Transverse colon (tissue), 4 donors: ENCODE measurements at regions not wholly inside any gene's neighbourhood (a gene's known extent, or its start where the extent isn't known, plus 50 kb on each side); places are given as distances from the start of the nearest gene placed in this dataset.

Experiments
- DNase-seq: peaks from one replicate; pipeline ENCODE4 v3.0.0-alpha.2; 2019
- H3K27ac ChIP-seq, 4 donors: fragments of 200-600 bp; sonication (generic); 2 replicates each; pipeline ENCODE4 v1.5.1; 2016 to 2018; ENCODE audit warnings: inconsistent platforms in 4 of 4
- H3K27me3 ChIP-seq: fragments of 200-600 bp; sonication (generic); 2 replicates; pipeline ENCODE4 v1.5.1; 2017; ENCODE audit warnings: inconsistent platforms
- H3K36me3 ChIP-seq, 4 donors: fragments of 200-600 bp; sonication (generic); 2 replicates each; pipeline ENCODE4 v1.5.1; 2017 to 2019; ENCODE audit warnings: inconsistent platforms in 4 of 4
- H3K4me1 ChIP-seq, 4 donors: fragments of 200-600 bp; sonication (generic); 2 replicates each; pipeline ENCODE4 v1.5.1; 2017 to 2020; ENCODE audit warnings: inconsistent platforms in 4 of 4
- H3K4me3 ChIP-seq, 4 donors: fragments of 200-600 bp; sonication (generic); 1 replicate in 1 of 4; 2 replicates in 3 of 4; pipeline versions ENCODE4 v1.5.1 to v1.6.1; 2017 to 2019; ENCODE audit warnings: inconsistent platforms in 4 of 4
- H3K9me3 ChIP-seq, 2 donors: fragments of 200-600 bp; sonication (generic); 2 replicates each; pipeline ENCODE4 v1.5.1; 2017 to 2019; ENCODE audit warnings: inconsistent platforms in 2 of 2
- EP300 ChIP-seq: sonication (generic); formaldehyde crosslinking; IDR thresholded peaks from one replicate; pipeline ENCODE4 v1.6.1; 2017; ENCODE audit warnings: antibody characterized with exemption, low read depth
- POLR2A ChIP-seq: fragments of 450-650 bp; IDR thresholded peaks from one replicate; pipeline ENCODE4 v1.6.1; 2016; ENCODE audit warnings: antibody characterized with exemption, mild to moderate bottlenecking, moderate library complexity
- POLR2AphosphoS5 ChIP-seq, 3 donors: sonication (generic); formaldehyde crosslinking; IDR thresholded peaks; one replicate each; pipeline ENCODE4 v1.6.1; 2016; ENCODE audit warnings: antibody characterized with exemption in 3 of 3
- WGBS, 2 donors: methylation state at CpG; one replicate each; pipeline ENCODE4 v1.1.5; 2018; ENCODE audit warnings: low coverage in 1 of 2; 5-methylcytosine and 5-hydroxymethylcytosine counted together
- in situ Hi-C, 4 donors: fragments of 200-750 bp; cut with MboI; loops; one replicate each; pipeline versions ENCODE4 v1.15.0 to v1.15.1; 2017; ENCODE audit warnings: low sequenced_read_pairs in 3 of 4, low pct_ligation_motif_present in 1 of 4, low pct_unique_long_range_greater_than_20kb in 1 of 4
- intact Hi-C: fragments of 100-400 bp; cut with DNase I; formaldehyde crosslinking; loops from one replicate; pipeline ENCODE4 v1.15.1; 2023; ENCODE audit warnings: low total_unique reads
- TF ChIP-seq, protein P1 (sequence below), 5 experiments: fragments of 200-600 bp in 3 of 5; fragments of 450-650 bp in 2 of 5; sonication (generic) in 3 of 5; IDR thresholded peaks; 1 replicate in 2 of 5; 2 replicates in 3 of 5; pipeline ENCODE4 v1.5.1; 2016 to 2017; ENCODE audit warnings: antibody characterized with exemption in 5 of 5, inconsistent platforms in 3 of 5, mild to moderate bottlenecking in 2 of 5, moderate library complexity in 1 of 5

DNA sequence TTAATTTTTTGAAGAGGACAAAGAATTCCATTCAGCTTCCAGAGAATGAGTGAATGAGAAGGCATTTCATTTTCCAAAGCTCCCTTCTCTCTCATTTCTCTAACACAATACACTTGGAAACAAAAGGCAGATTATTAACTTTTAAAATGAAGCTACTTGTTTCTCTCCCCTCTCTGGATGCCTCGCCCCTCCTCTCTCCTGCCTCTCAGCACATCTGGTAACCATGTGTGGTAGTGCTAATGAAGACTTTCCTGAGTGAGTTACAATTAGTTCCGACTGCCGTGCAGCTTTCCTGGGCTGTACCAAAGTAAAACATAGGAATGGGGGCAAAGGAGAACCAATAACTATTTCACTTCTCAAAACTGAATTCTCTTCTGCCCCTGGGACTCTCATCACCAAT, 84.7 kb upstream of the SOX5 start:
- intact Hi-C loops (no loop called here), in situ Hi-C loops (no loop called here)
- no peaks in the 10 kb centered on the region for H3K36me3 ChIP-seq
- no peaks in the 10 kb centered on the region for H3K27me3 ChIP-seq
- 76 to 84% methylated on average over 3 of the region's 3 CpGs for WGBS, 2 donors
- no peak overlapping the region for H3K27ac ChIP-seq
- no peak for TF ChIP-seq POLR2AphosphoS5 (IDR thresholded peaks at IDR 0.05)
- TF ChIP-seq POLR2A = no peak
- no peak for TF ChIP-seq EP300
- TF ChIP-seq, protein P1, sequence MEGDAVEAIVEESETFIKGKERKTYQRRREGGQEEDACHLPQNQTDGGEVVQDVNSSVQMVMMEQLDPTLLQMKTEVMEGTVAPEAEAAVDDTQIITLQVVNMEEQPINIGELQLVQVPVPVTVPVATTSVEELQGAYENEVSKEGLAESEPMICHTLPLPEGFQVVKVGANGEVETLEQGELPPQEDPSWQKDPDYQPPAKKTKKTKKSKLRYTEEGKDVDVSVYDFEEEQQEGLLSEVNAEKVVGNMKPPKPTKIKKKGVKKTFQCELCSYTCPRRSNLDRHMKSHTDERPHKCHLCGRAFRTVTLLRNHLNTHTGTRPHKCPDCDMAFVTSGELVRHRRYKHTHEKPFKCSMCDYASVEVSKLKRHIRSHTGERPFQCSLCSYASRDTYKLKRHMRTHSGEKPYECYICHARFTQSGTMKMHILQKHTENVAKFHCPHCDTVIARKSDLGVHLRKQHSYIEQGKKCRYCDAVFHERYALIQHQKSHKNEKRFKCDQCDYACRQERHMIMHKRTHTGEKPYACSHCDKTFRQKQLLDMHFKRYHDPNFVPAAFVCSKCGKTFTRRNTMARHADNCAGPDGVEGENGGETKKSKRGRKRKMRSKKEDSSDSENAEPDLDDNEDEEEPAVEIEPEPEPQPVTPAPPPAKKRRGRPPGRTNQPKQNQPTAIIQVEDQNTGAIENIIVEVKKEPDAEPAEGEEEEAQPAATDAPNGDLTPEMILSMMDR (IDR thresholded peaks at IDR 0.05) = no peak
- H3K9me3 ChIP-seq = no peaks in the 10 kb centered on the region
- no peak for DNase-seq
- H3K4me3 ChIP-seq = no peak overlapping the region
- H3K4me1 ChIP-seq = no peaks in the 10 kb centered on the region

DNA sequence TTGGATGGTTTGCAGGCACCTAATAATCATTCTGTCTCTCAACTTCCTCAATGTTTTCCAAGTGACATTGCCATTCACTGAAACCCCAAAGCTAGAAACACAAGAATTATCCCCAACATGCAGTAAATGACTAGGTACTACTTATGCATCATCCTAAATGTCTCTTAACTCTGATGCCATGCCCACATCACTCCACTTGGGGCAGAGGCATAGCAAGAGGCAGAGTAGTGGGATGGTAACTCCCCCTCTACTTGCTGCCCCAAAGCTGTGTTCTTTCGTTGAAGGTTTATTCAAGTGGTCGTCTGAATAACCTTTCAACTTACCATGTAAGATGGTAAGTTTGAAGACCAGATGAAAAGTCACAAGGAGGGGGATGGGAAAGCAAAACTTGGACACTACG, 77.9 kb upstream of the SOX5 start:
- no peaks in the 10 kb centered on the region for H3K4me1 ChIP-seq
- H3K9me3 ChIP-seq = no peaks in the 10 kb centered on the region
- TF ChIP-seq POLR2AphosphoS5 (IDR thresholded peaks at IDR 0.05) (no peak), POLR2A (no peak), EP300 (no peak)
- TF ChIP-seq, protein P1 (IDR thresholded peaks at IDR 0.05) = no peak
- no peak overlapping the region for H3K4me3 ChIP-seq
- 60 to 70% methylated on average over 2 to 3 of the region's 3 CpGs for WGBS, 2 donors
- DNase-seq = no peak
- in situ Hi-C loops = no loop called here
- no peak overlapping the region for H3K27ac ChIP-seq
- no peaks in the 10 kb centered on the region for H3K27me3 ChIP-seq
- H3K36me3 ChIP-seq = no peaks in the 10 kb centered on the region
- intact Hi-C loops = no loop called here

GRCh38 chr12:24025153-24025798, 75.8 kb upstream of the SOX5 start:
- Histone ChIP-seq H3K27ac (no peak overlapping the region), H3K4me3 (no peak overlapping the region), H3K4me1 (no peaks in the 10 kb centered on the region), H3K27me3 (no peaks in the 10 kb centered on the region), H3K36me3 (no peaks in the 10 kb centered on the region), H3K9me3 (no peaks in the 10 kb centered on the region)
- 63 to 77% methylated on average over 3 of the region's 3 CpGs for WGBS, 2 donors
- TF ChIP-seq POLR2AphosphoS5 (IDR thresholded peaks at IDR 0.05) = no peak
- TF ChIP-seq, protein P1 (IDR thresholded peaks at IDR 0.05) = peak in 1 of 5 experiments; percentile 35
- in situ Hi-C loops = no loop called here
- no peak for DNase-seq
- intact Hi-C loops = no loop called here

DNA sequence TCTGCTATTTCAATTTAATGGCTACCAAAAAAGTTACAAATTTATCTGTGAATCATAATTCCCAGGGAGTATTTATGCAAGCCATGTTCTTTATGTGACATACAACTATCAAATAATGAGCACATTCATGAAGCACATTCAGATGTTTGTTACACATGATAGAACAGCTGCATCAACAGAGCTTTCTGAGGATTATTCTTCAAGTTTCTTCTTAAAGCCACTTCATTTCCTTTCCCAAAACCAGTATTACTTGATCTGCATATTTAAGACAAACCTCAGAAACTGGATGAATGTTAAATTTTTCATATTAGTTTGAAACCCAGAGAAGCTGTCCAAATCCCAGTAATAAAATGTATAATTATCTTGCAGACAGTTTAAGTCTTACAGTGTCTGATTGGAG, 73.6 kb upstream of the SOX5 start:
- Histone ChIP-seq H3K27me3 (no peaks in the 10 kb centered on the region), H3K9me3 (no peaks in the 10 kb centered on the region), H3K4me1 (no peaks in the 10 kb centered on the region), H3K36me3 (no peaks in the 10 kb centered on the region), H3K27ac (no peak overlapping the region), H3K4me3 (no peak overlapping the region)
- DNase-seq = no peak
- in situ Hi-C loops = no loop called here
- TF ChIP-seq POLR2A = no peak
- TF ChIP-seq, protein P1 (IDR thresholded peaks at IDR 0.05) = no peak
- intact Hi-C loops = no loop called here
